WTC11 (cell line): ENCODE measurements at regions not wholly inside any gene's neighbourhood (a gene's known extent, or its start where the extent isn't known, plus 50 kb on each side); places are given as distances from the start of the nearest gene placed in this dataset.

ENCODE experiments used
- CREB1 ChIP-seq: sonication (generic); formaldehyde crosslinking; IDR thresholded peaks from 2 replicates; pipeline ENCODE4 v1.8.0; 2023; ENCODE audit warnings: mild to moderate bottlenecking, missing genetic modification reagents
- CTCF ChIP-seq: fragments of 200-600 bp; IDR thresholded peaks from 2 replicates; pipeline ENCODE4 v1.8.0; 2022; ENCODE audit warnings: antibody characterized with exemption
- GABPB1 ChIP-seq: sonication (generic); formaldehyde crosslinking; IDR thresholded peaks from 2 replicates; pipeline ENCODE4 v1.8.1; 2023; ENCODE audit warnings: mild to moderate bottlenecking, missing genetic modification reagents
- ZNF317 ChIP-seq: sonication (generic); formaldehyde crosslinking; IDR thresholded peaks from 2 replicates; pipeline ENCODE4 v1.8.1; 2023; ENCODE audit warnings: low read depth, mild to moderate bottlenecking, moderate library complexity, missing genetic modification reagents, borderline replicate concordance

- TF ChIP-seq CREB1 (no peak), ZNF317 (CRISPR knock-in tag) (no peak), CTCF (no peak), GABPB1 (CRISPR knock-in tag) (no peak)
Measured at GRCh38 chr7:136370137-136370536, 393.0 kb upstream of the MTPN start.
